Left lung (tissue), 4 donors: ENCODE measurements at regions not wholly inside any gene's neighbourhood (a gene's known extent, or its start where the extent isn't known, plus 50 kb on each side); places are given as distances from the start of the nearest gene placed in this dataset.

Source experiments
- ATAC-seq: fragments of 200-7000 bp; cut with Tn5 transposase; one replicate; pipeline ENCODE4 v1.9.1; 2020; ENCODE audit warnings: moderate library complexity
- DNase-seq, 4 donors: peaks; one replicate each; pipeline ENCODE4 v3.0.0-alpha.2; 2013 to 2020
- H3K27ac ChIP-seq, 2 donors: fragments of 200-600 bp; sonication (generic) in 1 of 2; one replicate each; pipeline versions ENCODE4 v1.5.0 to v1.8.0; 2020 to 2021
- H3K27me3 ChIP-seq, 2 donors: fragments of 200-600 bp; sonication (generic) in 1 of 2; one replicate each; pipeline versions ENCODE4 v1.5.0 to v1.8.0; 2020 to 2021
- H3K36me3 ChIP-seq, 2 donors: fragments of 200-600 bp; sonication (generic) in 1 of 2; one replicate each; pipeline versions ENCODE4 v1.5.0 to v1.8.0; 2020 to 2021
- H3K4me1 ChIP-seq, 2 donors: fragments of 200-600 bp; one replicate each; pipeline ENCODE4 v1.8.0; 2021
- H3K4me3 ChIP-seq, 2 donors: fragments of 200-600 bp; sonication (generic) in 1 of 2; one replicate each; pipeline versions ENCODE4 v1.5.0 to v1.8.0; 2020 to 2021; ENCODE audit warnings: mild to moderate bottlenecking in 1 of 2
- H3K9me3 ChIP-seq, 2 donors: fragments of 200-600 bp; sonication (generic) in 1 of 2; one replicate each; pipeline versions ENCODE4 v1.5.0 to v1.8.0; 2020 to 2021
- intact Hi-C, 2 donors: fragments of 100-400 bp; cut with DNase I; formaldehyde crosslinking; loops; one replicate each; pipeline versions ENCODE4 v1.11.2 to v1.14.2; 2022
- TF ChIP-seq, protein P1 (sequence below), 2 donors: fragments of 200-600 bp; sonication (generic) in 1 of 2; IDR thresholded peaks; one replicate each; pipeline versions ENCODE4 v1.5.0 to v1.8.0; 2021; ENCODE audit warnings: antibody characterized with exemption in 2 of 2
- donor health status: DM: no; HTN: yes; CAD: no.
- donor health status: DM: no; HTN: no; CAD: no.

DNA sequence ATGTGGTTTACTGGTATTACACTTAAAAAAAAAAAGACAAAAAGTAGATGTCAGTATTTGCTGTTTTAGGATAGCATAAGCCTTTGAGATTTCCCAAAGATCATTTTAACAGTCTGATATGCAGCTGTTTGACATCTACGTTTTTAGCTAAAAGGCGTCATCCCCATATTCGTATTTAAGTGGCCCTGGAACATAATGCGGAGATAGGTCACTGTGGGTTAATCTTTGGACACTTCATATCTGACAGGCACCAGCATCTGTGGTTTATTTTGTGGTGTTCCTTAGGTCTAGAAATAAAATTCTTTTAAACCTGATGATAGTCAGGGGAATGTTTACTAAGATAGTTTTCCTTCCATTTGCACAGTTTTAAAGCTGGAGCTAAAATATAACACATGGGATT lies 313.7 kb downstream of the SOX4 start:
- intact Hi-C loops: no loop called here

DNA sequence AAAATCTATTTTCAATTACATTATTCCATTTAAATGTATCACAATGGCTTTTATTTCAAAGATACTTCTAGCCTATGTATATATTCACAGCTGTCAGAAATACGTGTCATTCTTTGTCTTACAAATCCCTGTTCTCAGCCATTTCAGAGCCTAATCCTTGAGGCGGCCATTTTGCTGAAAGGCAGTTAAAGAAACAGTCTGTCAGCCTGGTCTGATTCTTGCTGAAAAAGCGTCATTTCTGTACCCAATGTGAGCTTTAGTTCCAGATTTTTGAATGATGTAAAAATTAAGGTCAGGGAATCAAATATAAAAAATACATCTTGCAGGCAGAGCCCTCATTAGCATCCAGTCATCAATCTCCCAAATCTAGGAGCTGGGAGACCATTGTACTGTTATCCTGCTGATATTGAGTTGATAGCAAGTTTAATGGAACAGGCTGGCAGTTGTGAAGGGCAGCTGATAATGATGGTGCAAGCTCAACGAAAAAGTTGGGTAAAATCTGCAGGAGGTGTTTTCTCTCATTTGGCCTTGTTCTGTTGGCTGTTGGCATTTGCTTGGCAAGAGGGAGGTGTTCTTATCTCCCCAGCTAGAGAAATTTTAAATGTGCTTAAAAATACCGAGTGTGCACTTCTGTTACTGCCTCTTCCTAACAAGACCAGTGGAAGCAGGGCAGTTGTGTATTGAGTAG lies 314.8 kb downstream of the SOX4 start:
- TF ChIP-seq, protein P1, sequence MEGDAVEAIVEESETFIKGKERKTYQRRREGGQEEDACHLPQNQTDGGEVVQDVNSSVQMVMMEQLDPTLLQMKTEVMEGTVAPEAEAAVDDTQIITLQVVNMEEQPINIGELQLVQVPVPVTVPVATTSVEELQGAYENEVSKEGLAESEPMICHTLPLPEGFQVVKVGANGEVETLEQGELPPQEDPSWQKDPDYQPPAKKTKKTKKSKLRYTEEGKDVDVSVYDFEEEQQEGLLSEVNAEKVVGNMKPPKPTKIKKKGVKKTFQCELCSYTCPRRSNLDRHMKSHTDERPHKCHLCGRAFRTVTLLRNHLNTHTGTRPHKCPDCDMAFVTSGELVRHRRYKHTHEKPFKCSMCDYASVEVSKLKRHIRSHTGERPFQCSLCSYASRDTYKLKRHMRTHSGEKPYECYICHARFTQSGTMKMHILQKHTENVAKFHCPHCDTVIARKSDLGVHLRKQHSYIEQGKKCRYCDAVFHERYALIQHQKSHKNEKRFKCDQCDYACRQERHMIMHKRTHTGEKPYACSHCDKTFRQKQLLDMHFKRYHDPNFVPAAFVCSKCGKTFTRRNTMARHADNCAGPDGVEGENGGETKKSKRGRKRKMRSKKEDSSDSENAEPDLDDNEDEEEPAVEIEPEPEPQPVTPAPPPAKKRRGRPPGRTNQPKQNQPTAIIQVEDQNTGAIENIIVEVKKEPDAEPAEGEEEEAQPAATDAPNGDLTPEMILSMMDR (IDR thresholded peaks at IDR 0.05): no peak
- DNase-seq (no peak), ATAC-seq (no peak)
- no peak overlapping the region for H3K27ac ChIP-seq
- intact Hi-C loops: no loop called here
- H3K9me3 ChIP-seq: no peaks in the 10 kb centered on the region
- no peaks in the 10 kb centered on the region for H3K27me3 ChIP-seq
- H3K4me3 ChIP-seq: no peak overlapping the region
- H3K4me1 ChIP-seq: no peaks in the 10 kb centered on the region
- no peaks in the 10 kb centered on the region for H3K36me3 ChIP-seq

More for the DNA sequence above, 313.7 kb downstream of the SOX4 start:
- H3K27me3 ChIP-seq: no peaks in the 10 kb centered on the region
- no peak for ATAC-seq
- no peak overlapping the region for H3K27ac ChIP-seq
- H3K4me1 ChIP-seq: no peaks in the 10 kb centered on the region
- H3K9me3 ChIP-seq: no peaks in the 10 kb centered on the region
- TF ChIP-seq, protein P1 (IDR thresholded peaks at IDR 0.05): no peak
- no peak for DNase-seq
- H3K4me3 ChIP-seq: no peak overlapping the region
- no peaks in the 10 kb centered on the region for H3K36me3 ChIP-seq

DNA sequence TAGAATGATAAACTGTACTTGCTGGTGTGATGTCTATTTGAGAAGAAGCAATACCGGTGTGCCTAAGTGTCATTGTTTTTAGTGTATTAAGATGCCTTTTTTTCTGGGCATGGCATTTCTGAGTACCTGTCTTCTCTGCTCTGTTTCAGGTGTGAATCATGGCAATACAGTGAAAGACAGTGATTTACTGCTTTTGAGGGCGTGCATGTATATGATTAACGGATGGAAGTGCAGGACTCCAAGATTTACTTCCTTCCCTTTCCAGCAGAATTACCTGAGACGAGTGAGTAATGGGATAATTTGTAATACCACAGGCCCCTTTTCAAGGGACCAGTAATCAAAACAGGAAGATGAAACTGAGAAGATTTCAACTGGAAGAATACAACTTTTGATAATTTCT lies 315.8 kb downstream of the SOX4 start:
- intact Hi-C loops: no loop called here
- no peak overlapping the region for H3K27ac ChIP-seq
- peaks cover 0 to 4% of the 10 kb centered on the region in 2 donors for H3K4me1 ChIP-seq
- no peaks in the 10 kb centered on the region for H3K36me3 ChIP-seq
- no peak for ATAC-seq
- H3K4me3 ChIP-seq: no peak overlapping the region
- TF ChIP-seq, protein P1 (IDR thresholded peaks at IDR 0.05): no peak
- no peak for DNase-seq
- H3K9me3 ChIP-seq: no peaks in the 10 kb centered on the region
- H3K27me3 ChIP-seq: no peaks in the 10 kb centered on the region

DNA sequence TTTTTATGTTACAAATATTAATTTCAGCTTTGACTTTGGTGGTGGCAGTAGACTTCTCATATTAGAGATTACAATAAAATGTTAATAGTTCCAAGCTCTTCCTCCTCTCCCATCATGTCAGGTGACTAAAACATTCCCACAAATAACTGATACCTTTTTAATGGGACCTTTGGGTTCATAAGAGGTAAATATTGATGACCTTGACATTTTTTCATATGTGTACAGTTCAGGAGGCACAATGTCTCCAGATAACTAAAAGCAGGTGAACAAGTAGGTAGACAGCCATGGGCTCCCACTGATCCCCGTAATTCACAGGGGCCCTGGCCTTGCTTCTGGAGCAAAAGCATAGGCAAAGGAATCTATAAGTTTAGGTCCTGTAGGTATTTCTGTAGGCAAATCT lies 317.7 kb downstream of the SOX4 start:
- Histone ChIP-seq H3K36me3 (no peaks in the 10 kb centered on the region), H3K27ac (no peak overlapping the region), H3K27me3 (no peaks in the 10 kb centered on the region), H3K9me3 (no peaks in the 10 kb centered on the region), H3K4me3 (no peak overlapping the region), H3K4me1 (peaks cover 4 to 9% of the 10 kb centered on the region in 2 donors)
- no peak for ATAC-seq
- intact Hi-C loops: no loop called here
- DNase-seq: no peak
- TF ChIP-seq, protein P1 (IDR thresholded peaks at IDR 0.05): no peak

GRCh38 chr6:21912151-21912832 lies 318.7 kb downstream of the SOX4 start:
- TF ChIP-seq, protein P1 (IDR thresholded peaks at IDR 0.05): no peak
- peak in 1 of 4 donors; percentile 44 for DNase-seq
- no peaks in the 10 kb centered on the region for H3K9me3 ChIP-seq
- ATAC-seq: no peak
- H3K4me1 ChIP-seq: peaks cover 4 to 9% of the 10 kb centered on the region in 2 donors
- H3K27me3 ChIP-seq: no peaks in the 10 kb centered on the region
- no peaks in the 10 kb centered on the region for H3K36me3 ChIP-seq
- H3K4me3 ChIP-seq: no peak overlapping the region
- no peak overlapping the region for H3K27ac ChIP-seq
- intact Hi-C loops: no loop called here
